Skin epidermis (tissue), 12 donors: ENCODE measurements at regions not wholly inside any gene's neighbourhood (a gene's known extent, or its start where the extent isn't known, plus 50 kb on each side); places are given as distances from the start of the nearest gene placed in this dataset.

Source experiments
- H3K27ac ChIP-seq, 21 experiments: fragments of 200-600 bp; sonication (generic) in 11 of 21; one replicate each; pipeline ENCODE4 v1.5.0; 2020; ENCODE audit warnings: mild to moderate bottlenecking in 3 of 21, inconsistent platforms in 2 of 21, moderate library complexity in 2 of 21
- H3K4me3 ChIP-seq, 7 experiments: fragments of 200-600 bp; sonication (generic) in 2 of 7; one replicate each; pipeline ENCODE4 v1.5.0; 2020; ENCODE audit warnings: inconsistent platforms in 2 of 7, mild to moderate bottlenecking in 2 of 7, moderate library complexity in 1 of 7

- Histone ChIP-seq H3K4me3 (no peak overlapping the region), H3K27ac (no peak overlapping the region)
Measured at GRCh38 chr2:238701341-238702206, 146.3 kb upstream of the TWIST2 start.

DNA sequence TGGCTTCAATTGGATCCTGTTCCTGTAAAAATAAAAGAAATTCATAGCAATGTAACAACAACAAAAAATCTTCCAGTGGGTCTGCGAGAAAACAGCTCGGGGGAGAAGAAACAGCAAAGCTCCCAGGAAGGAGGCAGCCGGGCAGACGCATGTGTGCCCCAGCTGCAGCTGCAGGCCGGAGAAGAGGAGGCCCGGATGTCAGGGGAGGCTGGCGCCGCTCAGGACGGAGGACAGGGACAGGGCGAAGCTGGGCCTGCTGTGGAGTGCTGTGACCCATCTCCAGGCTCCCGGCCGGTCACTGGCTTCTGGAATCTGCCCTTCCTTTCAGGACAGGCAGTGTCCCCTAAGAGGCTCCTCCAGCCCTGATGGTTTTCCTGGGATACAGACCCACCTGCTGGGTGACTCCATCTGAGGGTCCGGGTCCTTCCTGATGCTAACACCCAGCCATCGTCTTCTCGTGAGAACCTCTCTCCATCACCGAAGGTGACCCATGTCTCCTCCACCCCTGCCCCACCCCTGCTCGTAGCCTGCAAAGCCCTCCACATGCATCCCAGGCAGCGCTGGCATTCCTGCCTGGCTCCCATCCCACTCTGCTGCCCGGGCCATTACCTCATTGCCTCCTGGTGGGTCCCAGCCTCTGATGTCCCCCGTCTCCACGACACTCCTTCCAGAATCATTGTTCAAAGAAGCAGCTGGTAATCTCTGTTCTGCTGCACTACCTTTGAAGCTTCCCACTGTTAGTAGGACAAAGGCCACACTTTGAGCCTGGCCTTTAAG, 145.4 kb upstream of the TWIST2 start:
- Histone ChIP-seq H3K27ac (no peak overlapping the region), H3K4me3 (no peak overlapping the region)

DNA sequence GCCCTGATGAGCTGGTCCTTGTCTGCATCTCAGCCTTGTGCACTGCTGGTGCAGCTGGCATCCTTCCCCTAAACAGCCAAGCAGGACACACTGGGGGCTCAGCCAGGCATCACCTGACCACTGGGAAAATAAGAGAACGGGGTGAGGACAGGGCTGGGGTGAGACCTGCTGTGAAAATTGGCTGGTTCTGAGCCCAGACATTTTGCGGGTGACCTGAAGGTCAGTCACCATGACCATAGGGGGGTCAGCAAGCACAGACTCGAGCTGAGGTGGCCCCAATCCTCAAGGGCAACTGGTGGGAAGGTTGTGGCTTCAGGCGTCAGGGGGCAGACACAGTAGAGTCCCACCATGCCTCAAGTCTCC, 144.9 kb upstream of the TWIST2 start:
- H3K4me3 ChIP-seq: no peak overlapping the region
- no peak overlapping the region for H3K27ac ChIP-seq

GRCh38 chr2:238703436-238703835, 144.4 kb upstream of the TWIST2 start:
- H3K27ac ChIP-seq: no peak overlapping the region
- H3K4me3 ChIP-seq: no peak overlapping the region

DNA sequence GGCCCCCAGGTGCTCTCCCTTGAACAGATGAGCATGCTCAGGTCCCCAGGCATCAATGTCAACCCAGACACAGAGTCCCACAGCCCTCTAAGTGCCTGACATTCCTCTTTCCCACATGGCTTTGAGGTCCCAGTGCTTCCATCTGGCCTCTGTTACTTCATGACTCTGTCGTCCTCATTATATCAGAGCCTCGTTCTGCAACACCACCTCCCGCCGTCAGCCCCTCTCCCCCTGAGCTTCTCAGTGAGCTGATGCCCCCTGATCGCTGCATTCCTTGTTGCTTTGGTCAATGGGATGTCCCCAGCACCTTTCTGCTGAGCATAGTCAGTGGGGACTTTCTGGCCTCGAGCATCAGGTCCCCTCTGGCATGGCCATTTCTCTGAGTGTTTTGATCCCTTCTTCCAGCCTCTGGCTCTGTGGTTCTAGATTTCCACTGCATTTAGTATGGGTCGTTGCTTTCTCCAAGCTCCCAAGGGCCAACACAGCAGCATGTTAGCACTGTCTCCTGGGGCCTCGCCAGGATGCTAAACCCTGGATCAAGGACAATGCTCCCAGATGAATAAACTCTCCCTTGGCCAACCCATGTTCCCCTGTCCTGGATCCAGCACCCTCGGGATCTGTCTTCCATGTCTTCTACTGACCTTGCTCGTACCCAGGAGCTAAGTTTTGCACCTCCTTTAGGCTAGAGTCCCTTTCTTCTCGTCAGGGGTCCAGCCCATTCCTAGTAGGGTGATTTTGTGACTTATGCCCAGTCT, 143.2 kb upstream of the TWIST2 start:
- Histone ChIP-seq H3K4me3 (no peak overlapping the region), H3K27ac (no peak overlapping the region)

GRCh38 chr2:238706163-238706562, 141.7 kb upstream of the TWIST2 start:
- H3K4me3 ChIP-seq: no peak overlapping the region
- no peak overlapping the region for H3K27ac ChIP-seq

- no peak overlapping the region for H3K27ac ChIP-seq
- no peak overlapping the region for H3K4me3 ChIP-seq
Measured at GRCh38 chr2:238706673-238707072, 141.2 kb upstream of the TWIST2 start.

DNA sequence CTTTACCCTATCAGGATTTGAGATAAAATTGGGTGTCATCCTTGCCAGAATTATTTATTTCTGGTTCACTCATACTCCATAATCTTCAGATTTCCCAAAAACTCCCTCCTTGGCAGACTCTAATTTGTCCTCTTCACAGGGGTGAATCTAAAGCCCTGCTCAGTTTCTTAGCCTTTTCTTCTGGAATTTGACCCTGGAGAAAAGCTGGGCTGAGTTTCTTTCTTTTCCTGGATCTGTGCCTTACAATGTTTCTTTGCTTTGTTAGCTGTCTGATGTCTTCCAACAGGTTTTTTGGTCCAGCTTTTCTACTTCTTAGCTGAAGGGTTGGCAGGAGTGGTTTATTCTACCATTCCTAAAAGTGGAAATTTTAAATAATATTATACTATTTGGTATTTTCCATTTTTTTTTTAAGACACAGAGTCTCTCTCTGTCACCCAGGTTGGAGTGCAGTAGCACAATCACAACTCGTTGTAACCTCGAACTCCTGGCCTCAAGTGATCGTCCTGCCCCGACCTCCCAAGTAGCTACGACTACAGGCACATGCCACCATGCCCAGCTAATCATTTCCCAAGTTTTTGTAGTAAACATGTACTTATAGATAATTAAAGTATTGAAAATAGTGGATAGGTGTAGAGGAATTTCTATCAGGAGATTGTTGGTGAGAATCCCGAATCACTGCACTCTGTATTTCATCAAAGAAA, 138.4 kb upstream of the TWIST2 start:
- H3K27ac ChIP-seq: peak overlapping the region in 1 of 21 experiments; percentile 16
- H3K4me3 ChIP-seq: no peak overlapping the region

- Histone ChIP-seq H3K27ac (no peak overlapping the region), H3K4me3 (no peak overlapping the region)
Measured at GRCh38 chr2:238710032-238710735, 137.7 kb upstream of the TWIST2 start.

- H3K4me3 ChIP-seq: no peak overlapping the region
- H3K27ac ChIP-seq: no peak overlapping the region
Measured at GRCh38 chr2:238710787-238711186, 137.1 kb upstream of the TWIST2 start.

GRCh38 chr2:238711346-238711745, 136.5 kb upstream of the TWIST2 start:
- Histone ChIP-seq H3K4me3 (no peak overlapping the region), H3K27ac (no peak overlapping the region)

DNA sequence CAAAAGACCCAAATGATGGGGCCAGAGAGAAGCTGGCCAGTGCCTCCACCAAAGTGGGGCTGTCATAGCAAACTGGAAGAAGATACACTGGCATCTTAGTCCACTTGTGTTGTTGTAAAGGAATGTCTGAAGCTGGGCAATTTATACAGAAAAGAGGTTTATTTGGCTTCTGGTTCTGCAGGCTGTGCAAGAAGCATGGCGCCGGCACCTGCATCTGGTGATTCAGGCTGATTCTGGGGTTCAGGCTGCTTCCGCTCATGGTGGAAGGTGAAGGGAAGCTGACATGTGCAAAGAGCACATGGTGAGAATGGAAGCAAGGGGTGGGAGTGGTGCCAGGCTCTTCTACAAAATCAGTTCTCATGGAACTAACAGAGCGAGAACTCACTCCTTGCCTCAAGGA, 135.9 kb upstream of the TWIST2 start:
- Histone ChIP-seq H3K27ac (no peak overlapping the region), H3K4me3 (no peak overlapping the region)

DNA sequence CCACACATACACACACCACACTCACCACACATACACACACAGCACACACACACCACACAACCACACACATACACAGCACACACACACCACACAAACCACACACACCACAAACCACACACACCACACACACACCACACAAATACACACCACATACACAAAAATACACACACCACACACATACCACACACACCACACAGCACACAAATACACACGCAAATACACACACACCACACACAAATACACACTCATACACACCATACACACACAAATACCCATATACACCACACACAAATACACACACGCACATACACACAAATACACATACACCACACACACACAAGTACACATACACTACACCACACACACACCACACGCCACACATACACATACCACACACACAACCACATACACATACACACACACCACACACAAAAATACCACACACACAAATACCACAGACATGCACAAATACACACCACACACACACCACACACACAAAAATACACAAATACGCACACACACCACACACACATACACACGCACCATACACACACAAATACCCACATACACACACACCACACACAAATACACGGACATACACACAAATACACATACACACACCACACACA, 134.6 kb upstream of the TWIST2 start:
- Histone ChIP-seq H3K27ac (no peak overlapping the region), H3K4me3 (no peak overlapping the region)

GRCh38 chr2:238714038-238714528, 133.8 kb upstream of the TWIST2 start:
- Histone ChIP-seq H3K4me3 (no peak overlapping the region), H3K27ac (no peak overlapping the region)

DNA sequence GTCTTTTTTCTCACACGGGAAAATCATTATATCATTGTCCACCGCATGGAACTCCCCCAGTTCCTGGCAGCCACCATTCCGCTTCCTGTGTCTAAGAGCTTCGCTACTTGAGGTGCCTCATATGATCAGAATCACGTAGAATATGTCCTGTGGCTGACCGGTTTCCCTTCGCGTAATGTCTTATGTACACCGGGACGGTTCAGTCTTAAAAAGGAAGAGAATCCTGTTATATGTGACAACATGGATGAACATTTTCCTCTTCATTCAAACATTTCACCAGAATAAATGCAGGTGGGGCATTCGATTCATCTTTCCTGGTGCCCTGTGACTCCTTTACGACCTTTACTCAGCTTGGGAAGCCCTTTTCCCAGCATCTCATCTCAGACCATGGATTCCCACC, 131.7 kb upstream of the TWIST2 start:
- Histone ChIP-seq H3K4me3 (no peak overlapping the region), H3K27ac (no peak overlapping the region)

DNA sequence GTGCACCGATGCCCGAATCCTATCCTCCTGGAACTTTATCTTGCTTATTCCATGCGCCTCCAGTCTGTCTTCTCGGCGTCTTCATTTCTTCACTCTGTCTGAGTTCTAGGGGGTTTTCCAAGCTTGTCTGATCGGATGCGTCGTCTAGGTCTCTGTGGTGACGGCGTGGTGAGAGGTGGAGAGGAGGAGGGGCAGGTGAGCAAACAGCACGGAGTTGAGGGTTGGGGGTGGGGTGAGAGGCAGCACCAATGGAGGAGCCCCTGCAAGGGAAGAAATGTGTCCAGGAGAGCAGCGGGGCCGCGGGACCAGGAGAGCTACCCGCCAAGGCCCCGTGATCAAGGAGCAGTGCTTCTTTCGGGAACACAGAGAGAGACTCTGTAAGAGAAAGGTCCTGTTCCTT, 131.3 kb upstream of the TWIST2 start:
- no peak overlapping the region for H3K4me3 ChIP-seq

DNA sequence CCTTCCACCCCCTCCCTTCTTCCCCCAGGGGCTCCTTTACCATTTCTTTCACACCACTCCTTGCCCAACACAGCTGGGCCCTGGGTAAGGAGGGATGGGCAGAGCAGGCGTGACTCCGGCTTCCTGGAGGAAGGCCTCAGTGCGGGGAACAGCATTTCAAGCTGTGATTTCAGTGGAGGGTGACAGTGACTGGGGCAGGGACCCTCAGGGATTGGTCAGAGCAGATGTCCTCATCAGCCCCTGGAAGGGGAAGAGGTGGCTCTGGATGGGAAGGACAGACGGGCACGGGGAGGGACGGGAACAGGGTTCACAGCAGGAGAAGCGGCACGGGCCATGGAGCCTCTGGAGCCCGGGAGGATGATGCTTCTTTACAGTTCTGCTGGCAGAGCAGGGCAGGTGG, 130.8 kb upstream of the TWIST2 start:
- Histone ChIP-seq H3K27ac (no peak overlapping the region), H3K4me3 (no peak overlapping the region)

More for the DNA sequence above, 131.3 kb upstream of the TWIST2 start:
- H3K27ac ChIP-seq: no peak overlapping the region

- Histone ChIP-seq H3K4me3 (no peak overlapping the region), H3K27ac (peak overlapping the region in 1 of 21 experiments; percentile 22)
Measured at GRCh38 chr2:238719641-238720040, 128.2 kb upstream of the TWIST2 start.

GRCh38 chr2:238720232-238720672, 127.6 kb upstream of the TWIST2 start:
- Histone ChIP-seq H3K27ac (no peak overlapping the region), H3K4me3 (no peak overlapping the region)
